ENCODE measurements at regions not wholly inside any gene's neighbourhood (a gene's known extent, or its start where the extent isn't known, plus 50 kb on each side); places are given as distances from the start of the nearest gene placed in this dataset.
"Not testable (repeated sequence)": the region's sequence is repeated elsewhere in the genome, so short reads cannot be mapped to it uniquely, and the experiment has no call there.

- H3K27me3 Mint-ChIP-seq; H3K4me3 Mint-ChIP-seq; H3K27ac Mint-ChIP-seq; DNase-seq; ATAC-seq (ENCODE audit: low read depth in 2 of 2); H3K4me1 Mint-ChIP-seq: not testable (repeated sequence)
- H3K9me3 Mint-ChIP-seq, result peaks cover 25 to 58% (median 52%) of the 10 kb centered on the region in 7 donors
- peaks cover 22 to 32% of the 10 kb centered on the region in 2 donors for H3K36me3 Mint-ChIP-seq
Measured at GRCh38 chr6:86872810-86873209, 64.5 kb upstream of the HTR1E start.

DNA sequence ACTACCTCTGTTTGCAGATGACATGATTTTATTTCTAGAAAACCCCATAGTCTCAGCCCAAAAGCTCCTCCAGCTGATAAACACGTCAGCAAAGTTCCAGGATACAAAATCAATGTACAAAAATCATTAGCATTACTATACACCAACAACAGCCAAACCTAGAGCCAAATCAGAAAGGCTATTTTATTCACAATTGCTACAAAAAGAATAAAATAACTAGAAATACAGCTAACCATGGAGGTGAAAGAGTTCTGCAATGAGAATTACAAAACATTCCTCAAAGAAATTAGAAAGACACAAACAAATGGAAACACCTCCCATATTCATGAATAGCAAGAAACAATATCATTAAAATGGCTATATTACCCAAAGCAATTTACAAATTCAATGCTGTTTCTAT, 65.6 kb upstream of the HTR1E start:
- Mint-ChIP-seq H3K27me3 (no peaks in the 10 kb centered on the region), H3K9me3 (peaks cover 27 to 65% (median 54%) of the 10 kb centered on the region in 7 donors), H3K27ac (no peak overlapping the region), H3K4me1 (no peaks in the 10 kb centered on the region), H3K4me3 (no peak overlapping the region), H3K36me3 (peaks cover 22 to 34% of the 10 kb centered on the region in 2 donors)
- no peak for DNase-seq
- no peak for ATAC-seq (ENCODE audit: low read depth in 2 of 2)

- no peaks in the 10 kb centered on the region for H3K27me3 Mint-ChIP-seq
- DNase-seq (no peak), ATAC-seq (ENCODE audit: low read depth in 2 of 2) (no peak)
- H3K4me1 Mint-ChIP-seq, result no peaks in the 10 kb centered on the region
- H3K9me3 Mint-ChIP-seq, result peaks cover 30 to 79% (median 51%) of the 10 kb centered on the region in 7 donors
- H3K36me3 Mint-ChIP-seq, result peaks cover 22 to 34% of the 10 kb centered on the region in 2 donors
- no peak overlapping the region for H3K27ac Mint-ChIP-seq
- no peak overlapping the region for H3K4me3 Mint-ChIP-seq
Measured at GRCh38 chr6:86869500-86869899, 67.8 kb upstream of the HTR1E start.

- Mint-ChIP-seq H3K9me3 (peaks cover 0 to 3% (median 0%) of the 10 kb centered on the region in 7 donors), H3K4me1 (no peaks in the 10 kb centered on the region), H3K4me3 (no peak overlapping the region), H3K27me3 (peaks cover 2 to 10% (median 3%) of the 10 kb centered on the region in 3 donors), H3K36me3 (no peaks in the 10 kb centered on the region), H3K27ac (peak overlapping the region in 1 of 6 donors; percentile 16)
- no peak for ATAC-seq (ENCODE audit: low read depth in 2 of 2)
- no peak for DNase-seq
Measured at GRCh38 chr6:86859513-86859912, 77.8 kb upstream of the HTR1E start.

DNA sequence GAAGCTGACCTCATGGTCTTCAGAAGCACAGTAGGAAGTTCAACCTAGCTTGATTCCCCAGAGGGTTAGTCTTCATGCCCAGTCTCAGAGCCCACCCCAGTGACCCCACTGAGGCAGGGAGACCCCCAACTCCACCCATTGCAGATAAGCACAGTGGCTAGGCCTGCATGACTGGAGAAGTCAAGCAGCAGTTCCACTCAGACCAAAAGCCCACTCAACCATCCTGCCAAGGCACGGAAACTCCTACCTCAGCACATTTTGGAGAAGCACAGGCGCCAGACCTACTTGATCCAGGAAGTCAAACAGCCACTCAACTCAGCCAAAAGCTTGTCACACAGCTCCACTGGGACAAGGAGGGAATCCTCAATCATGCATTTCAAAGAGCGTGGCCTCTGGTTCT, 78.4 kb upstream of the HTR1E start:
- H3K9me3 Mint-ChIP-seq, result peaks cover 0 to 3% (median 0%) of the 10 kb centered on the region in 7 donors
- H3K36me3 Mint-ChIP-seq, result no peaks in the 10 kb centered on the region
- ATAC-seq (ENCODE audit: low read depth in 2 of 2) (no peak), DNase-seq (no peak)
- no peak overlapping the region for H3K4me3 Mint-ChIP-seq
- H3K4me1 Mint-ChIP-seq, result no peaks in the 10 kb centered on the region
- no peak overlapping the region for H3K27ac Mint-ChIP-seq
- H3K27me3 Mint-ChIP-seq, result peaks cover 3 to 10% (median 5%) of the 10 kb centered on the region in 3 donors

- H3K27ac Mint-ChIP-seq, result no peak overlapping the region
- no peaks in the 10 kb centered on the region for H3K36me3 Mint-ChIP-seq
- no peak for DNase-seq
- peaks cover 0 to 2% (median 0%) of the 10 kb centered on the region in 7 donors for H3K9me3 Mint-ChIP-seq
- peaks cover 6 to 10% (median 10%) of the 10 kb centered on the region in 3 donors for H3K27me3 Mint-ChIP-seq
- no peaks in the 10 kb centered on the region for H3K4me1 Mint-ChIP-seq
- no peak for ATAC-seq (ENCODE audit: low read depth in 2 of 2)
- H3K4me3 Mint-ChIP-seq, result no peak overlapping the region
Measured at GRCh38 chr6:86857783-86858182, 79.5 kb upstream of the HTR1E start.

- Mint-ChIP-seq H3K9me3 (no peaks in the 10 kb centered on the region), H3K27me3 (peaks cover 9 to 14% (median 10%) of the 10 kb centered on the region in 3 donors), H3K4me3 (no peak overlapping the region), H3K4me1 (no peaks in the 10 kb centered on the region), H3K36me3 (no peaks in the 10 kb centered on the region), H3K27ac (no peak overlapping the region)
- no peak for DNase-seq
- ATAC-seq (ENCODE audit: low read depth in 2 of 2), result no peak
Measured at GRCh38 chr6:86856937-86857563, 80.3 kb upstream of the HTR1E start.

- Mint-ChIP-seq H3K9me3 (no peaks in the 10 kb centered on the region), H3K27me3 (peaks cover 5 to 14% (median 9%) of the 10 kb centered on the region in 3 donors), H3K27ac (no peak overlapping the region), H3K36me3 (no peaks in the 10 kb centered on the region), H3K4me1 (no peaks in the 10 kb centered on the region), H3K4me3 (no peak overlapping the region)
- DNase-seq (no peak), ATAC-seq (ENCODE audit: low read depth in 2 of 2) (no peak)
Measured at GRCh38 chr6:86856379-86856778, 80.9 kb upstream of the HTR1E start.

DNA sequence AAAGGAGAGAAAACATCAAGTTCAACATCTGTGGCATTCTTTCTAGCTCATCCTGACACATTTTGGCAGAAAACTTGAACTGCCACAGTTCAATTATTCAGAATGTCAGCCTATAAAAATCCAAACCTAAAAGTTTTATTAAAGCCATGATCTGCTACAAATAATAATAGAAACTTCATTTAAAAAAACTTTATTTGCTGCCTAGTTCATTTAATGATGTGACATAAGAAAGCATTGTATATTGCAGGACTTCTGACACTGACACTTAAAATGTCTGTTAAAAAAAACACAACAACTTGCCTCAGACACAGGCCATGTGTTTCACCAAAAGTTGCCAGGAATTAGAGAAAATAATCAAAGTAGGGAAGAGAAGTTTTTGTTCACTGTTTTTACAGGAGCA, 88.3 kb upstream of the HTR1E start:
- no peaks in the 10 kb centered on the region for H3K4me1 Mint-ChIP-seq
- no peak for ATAC-seq (ENCODE audit: low read depth in 2 of 2)
- H3K9me3 Mint-ChIP-seq, result peaks cover 0 to 8% (median 0%) of the 10 kb centered on the region in 7 donors
- H3K36me3 Mint-ChIP-seq, result peaks cover 0 to 8% of the 10 kb centered on the region in 2 donors
- H3K27me3 Mint-ChIP-seq, result peaks cover 11 to 34% (median 11%) of the 10 kb centered on the region in 3 donors
- DNase-seq, result no peak
- no peak overlapping the region for H3K4me3 Mint-ChIP-seq
- no peak overlapping the region for H3K27ac Mint-ChIP-seq

DNA sequence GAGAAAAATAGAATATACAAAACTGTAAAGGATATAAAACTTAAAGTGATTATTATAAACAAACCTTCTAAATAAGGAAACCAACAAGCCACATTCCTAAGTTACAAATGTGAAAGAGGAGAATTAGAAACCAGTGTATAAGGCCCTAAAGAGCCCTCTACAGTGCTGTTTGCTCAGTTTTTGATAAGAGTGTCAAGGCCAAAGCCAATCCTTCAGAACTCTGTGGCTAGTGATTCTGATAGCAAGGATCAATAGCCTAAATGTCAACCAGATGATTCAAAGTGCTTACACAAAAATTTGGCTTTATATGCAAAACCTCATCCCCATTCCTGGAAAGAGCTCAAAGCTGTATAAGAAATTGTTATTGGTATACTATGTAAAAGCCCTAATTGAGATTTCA, 104.6 kb upstream of the HTR1E start:
- Mint-ChIP-seq H3K36me3 (peaks cover 0 to 4% of the 10 kb centered on the region in 2 donors), H3K4me1 (no peaks in the 10 kb centered on the region), H3K27ac (no peak overlapping the region), H3K9me3 (peaks cover 0 to 5% (median 0%) of the 10 kb centered on the region in 7 donors), H3K27me3 (peaks cover 0 to 18% (median 4%) of the 10 kb centered on the region in 3 donors), H3K4me3 (no peak overlapping the region)
- ATAC-seq (ENCODE audit: low read depth in 2 of 2) (no peak), DNase-seq (no peak)

DNA sequence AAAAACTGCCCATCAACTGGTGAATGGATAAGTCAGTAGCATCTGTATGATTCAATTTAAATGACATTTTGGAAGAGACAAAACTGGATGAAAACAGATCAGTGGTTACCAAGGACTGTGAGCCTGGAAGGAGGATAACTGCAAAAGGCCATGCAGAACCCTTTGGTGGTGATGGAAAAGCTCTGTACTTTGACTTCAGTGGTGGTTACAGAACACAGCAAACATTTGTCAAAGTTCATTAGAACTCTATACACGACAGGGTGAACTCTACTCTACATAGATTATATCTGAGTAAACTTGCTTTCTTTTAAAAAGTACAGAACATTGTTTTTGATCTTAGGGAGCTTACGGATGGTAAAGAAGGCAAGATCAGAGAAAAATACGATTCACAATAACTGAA, 111.9 kb upstream of the HTR1E start:
- ATAC-seq (ENCODE audit: low read depth in 2 of 2), result no peak
- H3K36me3 Mint-ChIP-seq, result peaks cover 0 to 4% of the 10 kb centered on the region in 2 donors
- peaks cover 0 to 18% (median 8%) of the 10 kb centered on the region in 3 donors for H3K27me3 Mint-ChIP-seq
- peaks cover 0 to 5% (median 0%) of the 10 kb centered on the region in 7 donors for H3K9me3 Mint-ChIP-seq
- no peak overlapping the region for H3K4me3 Mint-ChIP-seq
- DNase-seq, result no peak
- no peaks in the 10 kb centered on the region for H3K4me1 Mint-ChIP-seq
- no peak overlapping the region for H3K27ac Mint-ChIP-seq

- Mint-ChIP-seq H3K36me3 (no peaks in the 10 kb centered on the region), H3K4me1 (no peaks in the 10 kb centered on the region), H3K9me3 (peaks cover 0 to 5% (median 2%) of the 10 kb centered on the region in 7 donors), H3K27ac (no peak overlapping the region), H3K4me3 (no peak overlapping the region), H3K27me3 (peaks cover 0 to 4% (median 0%) of the 10 kb centered on the region in 3 donors)
- ATAC-seq (ENCODE audit: low read depth in 2 of 2) (no peak), DNase-seq (no peak)
Measured at GRCh38 chr6:86822747-86823146, 114.6 kb upstream of the HTR1E start.

DNA sequence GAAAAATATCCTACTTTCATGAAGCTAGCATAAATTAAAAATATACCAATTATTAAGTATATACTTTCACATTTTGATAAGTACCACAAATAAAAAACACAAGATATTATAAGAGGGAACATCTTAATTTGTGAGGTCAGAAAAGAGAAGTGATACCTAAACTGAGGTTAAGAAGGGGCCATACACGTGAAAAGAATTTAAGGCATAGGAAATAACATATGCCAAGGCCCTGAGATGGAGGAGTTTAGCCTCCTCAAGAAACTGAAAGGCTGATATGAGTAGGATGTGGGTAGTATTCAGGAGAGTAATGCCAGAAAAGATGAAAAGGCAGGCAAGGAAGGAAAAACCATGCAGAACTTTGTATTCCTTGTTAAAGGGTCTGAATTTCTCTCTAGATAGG, 116.6 kb upstream of the HTR1E start:
- H3K4me1 Mint-ChIP-seq, result no peaks in the 10 kb centered on the region
- no peak for DNase-seq
- no peak overlapping the region for H3K27ac Mint-ChIP-seq
- no peak for ATAC-seq (ENCODE audit: low read depth in 2 of 2)
- peaks cover 0 to 11% (median 5%) of the 10 kb centered on the region in 7 donors for H3K9me3 Mint-ChIP-seq
- H3K36me3 Mint-ChIP-seq, result no peaks in the 10 kb centered on the region
- H3K27me3 Mint-ChIP-seq, result no peaks in the 10 kb centered on the region
- H3K4me3 Mint-ChIP-seq, result no peak overlapping the region

DNA sequence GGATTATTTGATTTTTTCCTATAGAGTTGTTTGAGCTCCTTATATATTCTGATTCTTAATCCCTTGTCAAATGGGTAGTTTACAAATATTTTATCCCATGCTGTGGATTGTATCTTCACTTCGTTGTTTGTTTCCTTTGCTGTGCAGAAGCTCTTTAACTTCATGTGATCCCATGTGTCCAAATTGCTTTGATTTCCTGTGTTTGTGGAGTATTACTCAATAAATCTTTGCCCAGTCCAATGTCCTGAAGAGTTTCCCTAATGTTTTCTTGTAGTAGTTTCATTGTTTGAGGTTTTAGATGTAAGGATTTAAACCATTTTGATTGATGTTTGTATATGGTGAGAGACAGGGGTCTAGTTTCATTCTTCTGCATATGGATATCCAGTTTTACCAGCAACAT, 143.7 kb upstream of the HTR1E start:
- DNase-seq (no peak), ATAC-seq (ENCODE audit: low read depth in 2 of 2) (no peak)
- Mint-ChIP-seq H3K4me3 (no peak overlapping the region), H3K4me1 (no peaks in the 10 kb centered on the region), H3K36me3 (no peaks in the 10 kb centered on the region), H3K27ac (no peak overlapping the region), H3K9me3 (peaks cover 0 to 7% (median 3%) of the 10 kb centered on the region in 7 donors), H3K27me3 (no peaks in the 10 kb centered on the region)
